ENCODE measurements at regions not wholly inside any gene's neighbourhood (a gene's known extent, or its start where the extent isn't known, plus 50 kb on each side); places are given as distances from the start of the nearest gene placed in this dataset.

DNA sequence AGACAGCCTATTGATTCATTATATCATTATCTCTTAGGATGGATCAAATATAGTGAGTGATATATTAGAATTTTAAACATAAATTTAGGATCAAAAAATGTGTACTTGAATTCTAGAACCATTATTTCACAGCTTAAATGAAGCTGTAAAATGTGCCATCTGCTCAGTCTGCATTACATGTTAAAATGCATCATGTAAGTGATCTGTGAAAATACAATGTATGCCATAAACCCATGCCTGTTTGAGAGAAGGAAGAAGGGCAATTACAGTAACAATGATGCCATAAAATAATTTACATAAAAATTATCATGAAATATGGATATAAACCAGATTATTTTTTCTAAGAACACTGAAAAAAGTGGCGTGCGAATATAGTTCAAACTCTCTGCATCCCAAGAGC lies 1066.0 kb upstream of the ADGRL4 start:
- H3K4me1 ChIP-seq (ENCODE audit: control insufficient read depth in 3 of 3, insufficient read depth in 3 of 3, low read length in 3 of 3) = no peaks in the 10 kb centered on the region
- no peaks in the 10 kb centered on the region for H3K27me3 ChIP-seq (ENCODE audit: control insufficient read depth in 3 of 3, insufficient read depth in 3 of 3, low read length in 3 of 3)
- H3K27ac ChIP-seq (ENCODE audit: low read depth, low read length) = no peak overlapping the region

DNA sequence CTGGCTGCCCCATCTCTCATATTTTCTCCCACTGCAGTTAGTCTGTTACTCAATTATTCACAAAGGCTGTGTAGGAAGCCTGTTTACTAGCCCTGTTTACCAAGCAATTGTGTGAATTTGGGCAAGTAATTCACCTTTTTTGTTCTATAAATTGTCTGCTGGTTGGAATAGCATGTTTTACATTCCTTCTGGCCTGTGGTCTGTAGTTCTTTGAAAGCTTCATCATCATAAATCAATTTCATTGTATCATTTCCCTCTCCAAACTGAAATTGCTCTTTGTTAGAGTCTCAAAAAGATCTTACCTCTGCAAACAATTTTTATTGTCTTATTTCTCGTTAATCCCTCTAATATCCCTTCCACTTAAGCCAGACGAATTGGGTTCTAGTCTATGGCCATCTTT lies 1059.5 kb upstream of the ADGRL4 start:
- H3K9me3 ChIP-seq (ENCODE audit: control insufficient read depth in 3 of 3, low read length in 3 of 3) = no peaks in the 10 kb centered on the region
- H3K4me3 ChIP-seq (ENCODE audit: low read length in 3 of 3) = no peak overlapping the region
- H3K4me1 ChIP-seq (ENCODE audit: control insufficient read depth in 3 of 3, insufficient read depth in 3 of 3, low read length in 3 of 3) = no peaks in the 10 kb centered on the region
- H3K27ac ChIP-seq (ENCODE audit: low read depth, low read length) = no peak overlapping the region
- H3K27me3 ChIP-seq (ENCODE audit: control insufficient read depth in 3 of 3, insufficient read depth in 3 of 3, low read length in 3 of 3) = no peaks in the 10 kb centered on the region
- no peak overlapping the region for H3K9ac ChIP-seq (ENCODE audit: low read depth in 1 of 3, low read length in 3 of 3)
- no peaks in the 10 kb centered on the region for H3K36me3 ChIP-seq (ENCODE audit: control insufficient read depth in 3 of 3, insufficient read depth in 3 of 3, low read length in 3 of 3)

More for the DNA sequence above, 1066.0 kb upstream of the ADGRL4 start:
- H3K36me3 ChIP-seq (ENCODE audit: control insufficient read depth in 3 of 3, insufficient read depth in 3 of 3, low read length in 3 of 3) = no peaks in the 10 kb centered on the region
- no peaks in the 10 kb centered on the region for H3K9me3 ChIP-seq (ENCODE audit: control insufficient read depth in 3 of 3, low read length in 3 of 3)
- no peak overlapping the region for H3K4me3 ChIP-seq (ENCODE audit: low read length in 3 of 3)
- no peak overlapping the region for H3K9ac ChIP-seq (ENCODE audit: low read depth in 1 of 3, low read length in 3 of 3)

DNA sequence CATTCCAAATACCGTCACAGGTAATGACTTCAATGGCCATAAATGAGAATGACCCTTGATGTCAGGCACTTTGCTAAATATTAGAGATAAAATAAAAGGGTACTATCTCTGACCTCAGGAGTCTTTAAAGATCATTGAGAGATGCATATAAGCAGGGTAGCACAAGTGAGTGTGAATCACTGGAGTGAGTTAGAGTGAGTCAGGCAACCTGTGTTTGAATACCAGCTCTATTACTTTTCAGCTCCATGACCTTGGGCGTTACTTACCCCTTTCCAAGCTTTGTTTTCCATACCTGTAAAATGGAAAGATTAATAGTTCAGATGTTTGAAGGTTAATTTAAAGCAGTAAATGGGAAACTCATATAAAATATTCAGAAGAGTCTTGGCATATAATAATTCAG lies 1058.0 kb upstream of the ADGRL4 start:
- no peaks in the 10 kb centered on the region for H3K27me3 ChIP-seq (ENCODE audit: control insufficient read depth in 3 of 3, insufficient read depth in 3 of 3, low read length in 3 of 3)
- no peaks in the 10 kb centered on the region for H3K4me1 ChIP-seq (ENCODE audit: control insufficient read depth in 3 of 3, insufficient read depth in 3 of 3, low read length in 3 of 3)
- no peak overlapping the region for H3K4me3 ChIP-seq (ENCODE audit: low read length in 3 of 3)
- H3K9ac ChIP-seq (ENCODE audit: low read depth in 1 of 3, low read length in 3 of 3) = no peak overlapping the region
- H3K36me3 ChIP-seq (ENCODE audit: control insufficient read depth in 3 of 3, insufficient read depth in 3 of 3, low read length in 3 of 3) = no peaks in the 10 kb centered on the region
- no peaks in the 10 kb centered on the region for H3K9me3 ChIP-seq (ENCODE audit: control insufficient read depth in 3 of 3, low read length in 3 of 3)
- H3K27ac ChIP-seq (ENCODE audit: low read depth, low read length) = no peak overlapping the region

DNA sequence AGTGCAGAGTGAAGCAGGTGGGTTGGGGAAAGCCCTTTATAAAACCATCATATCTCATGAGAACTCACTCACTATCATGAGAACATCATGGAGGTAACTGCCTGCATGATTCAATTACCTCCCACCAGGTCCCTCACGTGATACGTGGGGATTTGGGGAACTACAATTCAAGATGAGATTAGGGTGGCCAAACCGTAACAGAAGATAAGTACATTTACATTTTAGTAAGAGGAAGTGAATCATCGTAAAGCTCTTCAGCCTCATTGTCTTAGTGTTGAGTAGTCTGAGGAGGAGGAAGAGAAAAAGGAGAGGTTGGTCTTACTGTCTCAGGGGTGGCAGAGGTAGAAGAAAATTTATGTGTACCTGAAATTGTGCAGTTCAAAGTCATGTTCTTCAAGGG lies 1053.4 kb upstream of the ADGRL4 start:
- H3K36me3 ChIP-seq (ENCODE audit: control insufficient read depth in 3 of 3, insufficient read depth in 3 of 3, low read length in 3 of 3) = no peaks in the 10 kb centered on the region
- H3K27ac ChIP-seq (ENCODE audit: low read depth, low read length) = no peak overlapping the region
- H3K4me1 ChIP-seq (ENCODE audit: control insufficient read depth in 3 of 3, insufficient read depth in 3 of 3, low read length in 3 of 3) = no peaks in the 10 kb centered on the region
- H3K27me3 ChIP-seq (ENCODE audit: control insufficient read depth in 3 of 3, insufficient read depth in 3 of 3, low read length in 3 of 3) = no peaks in the 10 kb centered on the region
- H3K9ac ChIP-seq (ENCODE audit: low read depth in 1 of 3, low read length in 3 of 3) = no peak overlapping the region
- no peaks in the 10 kb centered on the region for H3K9me3 ChIP-seq (ENCODE audit: control insufficient read depth in 3 of 3, low read length in 3 of 3)
- H3K4me3 ChIP-seq (ENCODE audit: low read length in 3 of 3) = no peak overlapping the region

DNA sequence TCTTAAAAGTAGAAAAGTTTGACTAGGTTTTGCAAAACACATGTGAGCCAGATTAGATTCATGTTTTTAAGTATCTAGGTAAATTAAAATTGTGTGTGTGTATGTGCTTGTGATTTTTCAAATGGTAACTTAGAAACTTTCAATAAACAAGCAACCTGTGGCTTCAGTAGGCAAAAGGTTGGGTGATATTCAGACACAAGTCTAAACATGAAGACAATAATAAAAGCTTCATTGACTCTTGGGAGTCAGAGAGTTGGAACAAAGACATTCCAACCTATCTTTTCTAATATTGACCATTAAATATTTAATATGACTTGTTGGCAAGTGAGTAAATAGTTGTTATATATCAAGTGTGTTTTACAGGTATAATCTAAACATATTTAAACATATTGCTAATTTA lies 1049.6 kb upstream of the ADGRL4 start:
- H3K9me3 ChIP-seq (ENCODE audit: control insufficient read depth in 3 of 3, low read length in 3 of 3) = no peaks in the 10 kb centered on the region
- H3K4me3 ChIP-seq (ENCODE audit: low read length in 3 of 3) = no peak overlapping the region
- H3K36me3 ChIP-seq (ENCODE audit: control insufficient read depth in 3 of 3, insufficient read depth in 3 of 3, low read length in 3 of 3) = no peaks in the 10 kb centered on the region
- H3K9ac ChIP-seq (ENCODE audit: low read depth in 1 of 3, low read length in 3 of 3) = no peak overlapping the region
- no peaks in the 10 kb centered on the region for H3K4me1 ChIP-seq (ENCODE audit: control insufficient read depth in 3 of 3, insufficient read depth in 3 of 3, low read length in 3 of 3)
- H3K27ac ChIP-seq (ENCODE audit: low read depth, low read length) = no peak overlapping the region
- H3K27me3 ChIP-seq (ENCODE audit: control insufficient read depth in 3 of 3, insufficient read depth in 3 of 3, low read length in 3 of 3) = no peaks in the 10 kb centered on the region

DNA sequence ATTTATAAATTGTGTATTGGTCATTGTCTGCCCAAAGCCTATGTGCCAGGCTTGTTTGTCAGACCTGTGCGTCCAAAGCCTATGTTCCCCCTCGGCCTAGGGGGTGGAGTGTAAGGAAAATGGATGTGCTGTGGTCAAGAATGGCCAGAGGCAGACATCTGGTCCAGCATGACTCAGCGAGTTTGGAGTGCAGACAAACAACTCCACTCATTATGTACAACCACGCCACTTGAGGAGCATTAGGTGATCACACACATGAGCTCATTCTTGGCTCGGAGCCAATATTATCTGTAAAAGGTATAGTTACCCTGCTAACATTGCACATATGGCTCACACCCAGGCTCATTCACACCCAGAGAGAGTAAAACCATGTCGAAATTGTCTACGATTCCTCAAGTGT lies 1047.6 kb upstream of the ADGRL4 start:
- Histone ChIP-seq H3K9ac (ENCODE audit: low read depth in 1 of 3, low read length in 3 of 3) (no peak overlapping the region), H3K36me3 (ENCODE audit: control insufficient read depth in 3 of 3, insufficient read depth in 3 of 3, low read length in 3 of 3) (no peaks in the 10 kb centered on the region), H3K27me3 (ENCODE audit: control insufficient read depth in 3 of 3, insufficient read depth in 3 of 3, low read length in 3 of 3) (no peaks in the 10 kb centered on the region), H3K27ac (ENCODE audit: low read depth, low read length) (no peak overlapping the region), H3K4me3 (ENCODE audit: low read length in 3 of 3) (no peak overlapping the region), H3K4me1 (ENCODE audit: control insufficient read depth in 3 of 3, insufficient read depth in 3 of 3, low read length in 3 of 3) (no peaks in the 10 kb centered on the region), H3K9me3 (ENCODE audit: control insufficient read depth in 3 of 3, low read length in 3 of 3) (peaks cover 0 to 4% (median 0%) of the 10 kb centered on the region in 3 donors)

DNA sequence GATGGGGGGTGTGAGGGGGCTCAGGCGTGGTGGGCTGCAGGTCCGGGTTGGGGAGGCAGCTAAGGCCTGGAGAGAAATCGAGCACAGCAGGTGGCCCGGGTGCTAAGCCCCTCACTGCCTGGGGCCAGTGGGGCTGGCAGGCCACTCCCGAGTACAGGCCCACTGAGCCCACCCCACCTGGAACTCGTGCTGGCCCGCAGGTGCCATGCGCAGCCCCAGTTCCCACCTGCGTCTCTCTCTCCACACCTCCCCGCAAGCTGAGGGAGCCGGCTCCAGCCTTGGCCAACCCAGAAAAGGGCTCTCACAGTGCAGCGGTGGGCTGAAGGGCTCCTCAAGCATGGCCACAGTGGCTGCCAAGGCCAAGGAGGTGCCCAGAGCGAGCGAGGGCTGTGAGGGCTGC lies 1047.1 kb upstream of the ADGRL4 start:
- Histone ChIP-seq H3K27ac (ENCODE audit: low read depth, low read length) (no peak overlapping the region), H3K36me3 (ENCODE audit: control insufficient read depth in 3 of 3, insufficient read depth in 3 of 3, low read length in 3 of 3) (no peaks in the 10 kb centered on the region), H3K4me3 (ENCODE audit: low read length in 3 of 3) (no peak overlapping the region), H3K9me3 (ENCODE audit: control insufficient read depth in 3 of 3, low read length in 3 of 3) (peaks cover 0 to 4% (median 0%) of the 10 kb centered on the region in 3 donors), H3K27me3 (ENCODE audit: control insufficient read depth in 3 of 3, insufficient read depth in 3 of 3, low read length in 3 of 3) (no peaks in the 10 kb centered on the region), H3K4me1 (ENCODE audit: control insufficient read depth in 3 of 3, insufficient read depth in 3 of 3, low read length in 3 of 3) (no peaks in the 10 kb centered on the region), H3K9ac (ENCODE audit: low read depth in 1 of 3, low read length in 3 of 3) (no peak overlapping the region)

DNA sequence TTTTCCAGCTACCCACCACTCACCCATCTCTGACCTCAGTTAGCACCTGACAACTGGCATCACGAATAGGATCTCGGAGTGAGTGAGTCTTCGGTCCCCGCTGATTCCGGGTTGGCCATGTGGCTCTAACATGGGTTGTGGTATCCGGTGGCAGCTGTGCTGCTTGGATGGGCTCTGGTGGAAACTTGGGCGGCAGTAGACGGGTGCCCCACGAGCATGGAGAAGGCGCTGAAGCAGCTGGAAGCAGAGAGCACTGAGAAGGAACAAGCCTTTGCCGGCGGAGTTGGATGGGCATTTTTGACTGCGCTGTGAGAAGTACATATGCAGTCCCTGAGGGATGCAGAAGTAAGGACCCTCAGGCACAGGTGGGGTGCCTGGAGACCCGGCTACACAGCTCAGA lies 1044.0 kb upstream of the ADGRL4 start:
- no peak overlapping the region for H3K4me3 ChIP-seq (ENCODE audit: low read length in 3 of 3)

DNA sequence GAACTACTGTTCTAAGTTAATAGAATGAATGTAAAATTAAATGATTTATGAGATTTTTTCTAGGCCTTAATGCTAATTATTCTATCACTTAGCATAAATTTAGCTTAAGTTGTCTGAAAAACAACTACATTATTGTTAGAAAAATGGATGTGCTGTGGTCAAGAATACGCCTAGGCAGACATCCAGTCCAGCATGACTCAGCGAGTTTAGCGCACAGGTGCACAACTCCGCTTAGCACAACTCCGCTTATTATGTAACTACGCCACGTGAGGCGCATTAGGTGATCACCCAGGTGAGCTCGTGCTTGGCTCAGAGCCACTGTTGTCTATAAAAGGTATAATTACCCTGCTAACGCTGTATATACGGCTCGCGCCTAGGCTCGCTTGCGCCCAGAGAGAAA lies 1043.6 kb upstream of the ADGRL4 start:
- peaks cover 0 to 4% (median 0%) of the 10 kb centered on the region in 3 donors for H3K9me3 ChIP-seq (ENCODE audit: control insufficient read depth in 3 of 3, low read length in 3 of 3)
- H3K27ac ChIP-seq (ENCODE audit: low read depth, low read length) = no peak overlapping the region

More for the DNA sequence above, 1044.0 kb upstream of the ADGRL4 start:
- Histone ChIP-seq H3K9ac (ENCODE audit: low read depth in 1 of 3, low read length in 3 of 3) (no peak overlapping the region), H3K4me1 (ENCODE audit: control insufficient read depth in 3 of 3, insufficient read depth in 3 of 3, low read length in 3 of 3) (no peaks in the 10 kb centered on the region), H3K27ac (ENCODE audit: low read depth, low read length) (no peak overlapping the region), H3K27me3 (ENCODE audit: control insufficient read depth in 3 of 3, insufficient read depth in 3 of 3, low read length in 3 of 3) (no peaks in the 10 kb centered on the region), H3K9me3 (ENCODE audit: control insufficient read depth in 3 of 3, low read length in 3 of 3) (peaks cover 0 to 4% (median 0%) of the 10 kb centered on the region in 3 donors), H3K36me3 (ENCODE audit: control insufficient read depth in 3 of 3, insufficient read depth in 3 of 3, low read length in 3 of 3) (no peaks in the 10 kb centered on the region)

DNA sequence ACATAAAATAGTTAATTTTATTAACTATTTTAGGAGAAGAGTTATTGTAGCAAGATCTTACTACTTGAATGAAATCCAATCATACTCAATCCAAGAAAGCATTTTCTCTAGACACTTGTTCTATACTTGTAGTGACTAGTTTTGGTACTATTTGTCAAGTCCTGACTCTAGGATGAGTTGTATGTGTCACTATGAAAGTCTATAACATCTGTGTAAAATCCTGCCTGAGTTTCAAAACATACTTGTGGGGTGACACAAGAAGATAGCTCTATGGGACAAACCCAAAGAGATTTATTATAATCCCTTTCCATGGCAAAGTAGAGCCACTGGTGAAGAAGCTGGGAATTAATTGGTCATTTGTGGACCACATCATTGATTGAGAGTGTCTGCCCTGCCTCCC lies 1042.2 kb upstream of the ADGRL4 start:
- Histone ChIP-seq H3K36me3 (ENCODE audit: control insufficient read depth in 3 of 3, insufficient read depth in 3 of 3, low read length in 3 of 3) (no peaks in the 10 kb centered on the region), H3K4me3 (ENCODE audit: low read length in 3 of 3) (no peak overlapping the region), H3K9ac (ENCODE audit: low read depth in 1 of 3, low read length in 3 of 3) (no peak overlapping the region), H3K27ac (ENCODE audit: low read depth, low read length) (no peak overlapping the region), H3K27me3 (ENCODE audit: control insufficient read depth in 3 of 3, insufficient read depth in 3 of 3, low read length in 3 of 3) (no peaks in the 10 kb centered on the region), H3K9me3 (ENCODE audit: control insufficient read depth in 3 of 3, low read length in 3 of 3) (peaks cover 0 to 4% (median 0%) of the 10 kb centered on the region in 3 donors), H3K4me1 (ENCODE audit: control insufficient read depth in 3 of 3, insufficient read depth in 3 of 3, low read length in 3 of 3) (no peaks in the 10 kb centered on the region)

More for the DNA sequence above, 1043.6 kb upstream of the ADGRL4 start:
- Histone ChIP-seq H3K4me1 (ENCODE audit: control insufficient read depth in 3 of 3, insufficient read depth in 3 of 3, low read length in 3 of 3) (no peaks in the 10 kb centered on the region), H3K27me3 (ENCODE audit: control insufficient read depth in 3 of 3, insufficient read depth in 3 of 3, low read length in 3 of 3) (no peaks in the 10 kb centered on the region), H3K36me3 (ENCODE audit: control insufficient read depth in 3 of 3, insufficient read depth in 3 of 3, low read length in 3 of 3) (no peaks in the 10 kb centered on the region), H3K4me3 (ENCODE audit: low read length in 3 of 3) (no peak overlapping the region), H3K9ac (ENCODE audit: low read depth in 1 of 3, low read length in 3 of 3) (no peak overlapping the region)

DNA sequence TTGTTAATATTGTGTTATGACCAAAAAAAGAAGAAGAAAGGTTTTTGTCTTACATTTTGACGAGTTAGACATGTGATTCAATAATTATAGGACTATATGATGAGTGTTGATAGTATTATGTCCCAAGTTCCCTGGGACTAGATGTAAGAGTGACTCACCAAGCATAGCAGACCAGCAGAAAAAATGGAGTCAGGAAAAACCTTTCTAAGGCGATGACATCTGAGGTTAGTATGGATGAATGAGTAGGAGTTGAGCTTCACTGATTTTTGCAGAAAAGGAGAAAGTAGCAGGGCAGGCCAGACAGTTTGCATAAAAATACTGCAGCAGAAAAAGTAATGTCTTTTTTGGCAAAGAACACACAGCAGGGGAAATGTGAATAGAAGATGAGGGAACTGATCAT lies 1041.3 kb upstream of the ADGRL4 start:
- no peaks in the 10 kb centered on the region for H3K36me3 ChIP-seq (ENCODE audit: control insufficient read depth in 3 of 3, insufficient read depth in 3 of 3, low read length in 3 of 3)
- H3K4me1 ChIP-seq (ENCODE audit: control insufficient read depth in 3 of 3, insufficient read depth in 3 of 3, low read length in 3 of 3) = no peaks in the 10 kb centered on the region
- no peak overlapping the region for H3K9ac ChIP-seq (ENCODE audit: low read depth in 1 of 3, low read length in 3 of 3)
- no peaks in the 10 kb centered on the region for H3K27me3 ChIP-seq (ENCODE audit: control insufficient read depth in 3 of 3, insufficient read depth in 3 of 3, low read length in 3 of 3)
- peaks cover 0 to 4% (median 0%) of the 10 kb centered on the region in 3 donors for H3K9me3 ChIP-seq (ENCODE audit: control insufficient read depth in 3 of 3, low read length in 3 of 3)
- H3K4me3 ChIP-seq (ENCODE audit: low read length in 3 of 3) = no peak overlapping the region
- no peak overlapping the region for H3K27ac ChIP-seq (ENCODE audit: low read depth, low read length)
